Uterus (tissue), 3 donors: ENCODE measurements at regions not wholly inside any gene's neighbourhood (a gene's known extent, or its start where the extent isn't known, plus 50 kb on each side); places are given as distances from the start of the nearest gene placed in this dataset.

Experiments used
- DNase-seq, 2 donors: peaks; one replicate each; pipeline ENCODE4 v3.0.0-alpha.2; 2019 to 2020
- H3K27ac ChIP-seq, 2 donors: fragments of 200-600 bp; sonication (generic); 1 replicate in 1 of 2; 2 replicates in 1 of 2; pipeline ENCODE4 v1.5.1; 2016 to 2018
- H3K27me3 ChIP-seq, 2 donors: fragments of 200-600 bp; sonication (generic); one replicate each; pipeline ENCODE4 v1.5.1; 2018 to 2019; ENCODE audit warnings: control low read depth in 1 of 2
- H3K36me3 ChIP-seq, 2 donors: fragments of 200-600 bp; sonication (generic); one replicate each; pipeline ENCODE4 v1.5.1; 2019; ENCODE audit warnings: control low read depth in 1 of 2
- H3K4me1 ChIP-seq, 2 donors: fragments of 200-600 bp; sonication (generic); one replicate each; pipeline ENCODE4 v1.5.1; 2018 to 2019; ENCODE audit warnings: control low read depth in 1 of 2
- H3K4me3 ChIP-seq, 2 donors: fragments of 200-600 bp; sonication (generic); 1 replicate in 1 of 2; 2 replicates in 1 of 2; pipeline ENCODE4 v1.5.1; 2018 to 2019; ENCODE audit warnings: mild to moderate bottlenecking in 1 of 2
- H3K9me3 ChIP-seq, 2 donors: fragments of 200-600 bp; sonication (generic); one replicate each; pipeline ENCODE4 v1.5.1; 2019; ENCODE audit warnings: control low read depth in 1 of 2
- POLR2A ChIP-seq, 2 donors: fragments of 450-650 bp; IDR thresholded peaks; one replicate each; pipeline ENCODE4 v1.6.1; 2016; ENCODE audit warnings: antibody characterized with exemption in 2 of 2, mild to moderate bottlenecking in 1 of 2, moderate library complexity in 1 of 2
- intact Hi-C: fragments of 100-400 bp; cut with DNase I; formaldehyde crosslinking; loops from one replicate; pipeline ENCODE4 v1.15.1; 2023; ENCODE audit warnings: low total_unique reads
- TF ChIP-seq, protein P1 (sequence below), 4 experiments: fragments of 200-600 bp in 2 of 4; fragments of 450-650 bp in 2 of 4; sonication (generic) in 2 of 4; IDR thresholded peaks; one replicate each; pipeline ENCODE4 v1.5.1; 2016 to 2019; ENCODE audit warnings: antibody characterized with exemption in 4 of 4, mild to moderate bottlenecking in 2 of 4, moderate library complexity in 1 of 4
- donor health status: DM: yes; HTN: yes; CAD: no.

DNA sequence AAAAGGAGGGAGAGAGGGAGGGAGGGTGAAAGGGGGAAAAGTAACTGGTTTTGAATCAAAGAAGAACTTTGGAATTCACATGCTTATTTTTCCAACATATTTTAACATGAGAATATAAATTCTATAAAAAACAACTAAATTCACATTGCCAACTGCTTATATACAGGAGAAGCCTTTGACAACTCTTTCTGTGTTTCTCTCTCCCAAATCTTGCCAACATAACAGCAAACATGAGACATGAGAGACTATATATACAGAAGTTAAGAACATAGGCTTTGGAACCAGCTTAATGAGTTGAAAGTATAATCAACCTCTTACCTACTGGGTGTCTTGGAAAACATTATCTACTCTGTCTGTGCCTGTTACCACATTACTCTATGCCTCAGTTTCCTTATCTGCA, 493.3 kb downstream of the RFC3 start:
- H3K36me3 ChIP-seq, result no peaks in the 10 kb centered on the region
- no peak overlapping the region for H3K27ac ChIP-seq
- no peaks in the 10 kb centered on the region for H3K4me1 ChIP-seq
- intact Hi-C loops, result no loop called here
- no peak for TF ChIP-seq POLR2A (IDR thresholded peaks at IDR 0.05)
- TF ChIP-seq, protein P1, sequence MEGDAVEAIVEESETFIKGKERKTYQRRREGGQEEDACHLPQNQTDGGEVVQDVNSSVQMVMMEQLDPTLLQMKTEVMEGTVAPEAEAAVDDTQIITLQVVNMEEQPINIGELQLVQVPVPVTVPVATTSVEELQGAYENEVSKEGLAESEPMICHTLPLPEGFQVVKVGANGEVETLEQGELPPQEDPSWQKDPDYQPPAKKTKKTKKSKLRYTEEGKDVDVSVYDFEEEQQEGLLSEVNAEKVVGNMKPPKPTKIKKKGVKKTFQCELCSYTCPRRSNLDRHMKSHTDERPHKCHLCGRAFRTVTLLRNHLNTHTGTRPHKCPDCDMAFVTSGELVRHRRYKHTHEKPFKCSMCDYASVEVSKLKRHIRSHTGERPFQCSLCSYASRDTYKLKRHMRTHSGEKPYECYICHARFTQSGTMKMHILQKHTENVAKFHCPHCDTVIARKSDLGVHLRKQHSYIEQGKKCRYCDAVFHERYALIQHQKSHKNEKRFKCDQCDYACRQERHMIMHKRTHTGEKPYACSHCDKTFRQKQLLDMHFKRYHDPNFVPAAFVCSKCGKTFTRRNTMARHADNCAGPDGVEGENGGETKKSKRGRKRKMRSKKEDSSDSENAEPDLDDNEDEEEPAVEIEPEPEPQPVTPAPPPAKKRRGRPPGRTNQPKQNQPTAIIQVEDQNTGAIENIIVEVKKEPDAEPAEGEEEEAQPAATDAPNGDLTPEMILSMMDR (IDR thresholded peaks at IDR 0.05), result no peak
- H3K9me3 ChIP-seq, result no peaks in the 10 kb centered on the region
- H3K4me3 ChIP-seq, result no peak overlapping the region
- no peak for DNase-seq
- H3K27me3 ChIP-seq, result no peaks in the 10 kb centered on the region

DNA sequence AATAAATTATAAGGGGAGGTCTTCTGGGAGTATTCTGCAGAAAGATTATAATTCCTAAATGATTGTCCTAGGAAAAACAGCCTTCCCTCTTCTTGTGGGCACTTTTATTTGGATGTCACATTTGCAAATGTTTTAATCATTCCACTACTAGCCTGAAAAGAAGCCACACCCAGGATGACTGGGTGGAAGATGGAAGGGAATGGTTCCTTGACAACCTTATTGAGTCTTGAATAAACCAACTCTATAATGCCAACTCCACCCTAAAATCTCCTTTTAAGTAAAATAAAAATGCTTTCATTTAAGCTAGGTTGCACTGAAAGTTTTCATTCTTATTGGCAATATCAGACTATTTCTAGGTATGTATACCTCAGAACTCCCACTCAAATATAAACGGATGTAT, 494.6 kb downstream of the RFC3 start:
- intact Hi-C loops, result no loop called here
- Histone ChIP-seq H3K36me3 (no peaks in the 10 kb centered on the region), H3K9me3 (no peaks in the 10 kb centered on the region), H3K4me3 (no peak overlapping the region), H3K27me3 (no peaks in the 10 kb centered on the region), H3K4me1 (no peaks in the 10 kb centered on the region), H3K27ac (no peak overlapping the region)
- TF ChIP-seq POLR2A (IDR thresholded peaks at IDR 0.05), result no peak
- TF ChIP-seq, protein P1 (IDR thresholded peaks at IDR 0.05), result no peak
- DNase-seq, result no peak

DNA sequence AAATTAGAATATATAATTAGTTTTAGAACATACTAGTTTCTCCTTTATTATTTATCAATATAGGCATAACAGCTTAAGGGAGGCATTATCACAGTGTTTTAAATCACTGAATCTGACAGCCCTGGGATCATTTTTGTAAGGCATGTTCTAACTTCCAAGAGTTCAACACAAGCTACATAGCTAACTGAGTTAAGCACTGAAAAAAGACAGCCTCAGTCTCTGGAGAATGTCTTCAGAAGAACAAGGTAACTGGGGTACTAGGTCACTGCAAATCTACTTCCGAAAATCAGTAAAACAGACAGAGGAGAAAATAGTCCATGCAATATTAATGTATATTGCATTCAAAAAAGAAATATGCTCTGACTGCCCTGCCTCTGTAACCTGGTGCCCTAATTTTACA, 502.1 kb downstream of the RFC3 start:
- Histone ChIP-seq H3K27me3 (no peaks in the 10 kb centered on the region), H3K36me3 (no peaks in the 10 kb centered on the region), H3K4me3 (no peak overlapping the region), H3K4me1 (no peaks in the 10 kb centered on the region), H3K27ac (no peak overlapping the region), H3K9me3 (no peaks in the 10 kb centered on the region)
- TF ChIP-seq, protein P1 (IDR thresholded peaks at IDR 0.05), result no peak
- no peak for TF ChIP-seq POLR2A (IDR thresholded peaks at IDR 0.05)
- DNase-seq, result no peak
- intact Hi-C loops, result no loop called here

DNA sequence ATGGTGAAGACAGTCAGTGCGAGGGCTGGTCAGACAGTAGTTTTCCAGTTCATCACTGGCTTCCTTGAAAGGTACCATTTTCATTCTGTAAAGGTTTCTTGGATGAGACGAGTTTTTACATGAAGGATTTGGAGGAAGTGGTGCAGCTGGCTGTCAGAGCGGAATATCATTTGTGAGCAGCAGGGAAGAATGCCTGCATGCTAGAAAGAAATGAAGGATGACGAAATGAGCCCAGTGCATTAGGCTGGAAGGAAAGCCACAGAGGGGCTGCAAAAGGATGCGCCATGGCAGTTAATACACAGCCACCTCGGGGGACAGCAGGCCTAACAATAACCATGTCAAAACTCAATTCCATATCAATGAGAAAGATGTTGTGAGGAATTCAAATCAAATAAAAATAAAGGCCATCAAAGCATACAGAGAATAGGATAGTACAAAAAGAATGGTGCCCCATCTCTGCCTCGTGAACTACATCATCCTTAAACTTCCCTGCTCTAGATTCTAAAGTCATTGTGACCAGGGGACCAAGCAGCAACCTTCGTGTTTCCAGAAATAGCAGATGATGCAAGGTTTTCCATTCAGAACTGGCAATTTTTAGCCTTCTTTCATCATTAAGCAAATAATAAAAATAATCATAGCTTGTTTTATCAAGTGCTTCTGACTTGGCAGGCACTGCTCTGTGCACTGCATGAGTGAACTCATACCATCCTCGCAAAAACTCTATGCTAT, 504.2 kb downstream of the RFC3 start:
- no peak overlapping the region for H3K27ac ChIP-seq
- intact Hi-C loops, result no loop called here
- no peak for DNase-seq

DNA sequence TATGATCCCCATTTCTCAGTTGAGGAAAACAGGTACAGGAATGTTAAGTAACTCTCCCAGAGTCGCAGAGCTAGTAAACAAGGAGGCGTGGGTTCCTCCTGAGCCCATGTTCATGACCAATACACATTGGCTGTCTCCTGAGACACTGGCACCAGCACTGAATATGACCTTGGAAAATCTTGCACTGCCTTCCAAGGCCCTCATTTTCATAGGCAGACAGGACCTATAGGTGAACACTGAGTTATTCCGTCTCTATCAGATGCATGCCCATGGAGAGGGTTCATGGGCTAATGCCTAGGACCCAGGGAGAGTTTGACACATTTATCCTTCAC, 504.8 kb downstream of the RFC3 start:
- no peak for DNase-seq
- TF ChIP-seq, protein P1 (IDR thresholded peaks at IDR 0.05), result no peak
- TF ChIP-seq POLR2A (IDR thresholded peaks at IDR 0.05), result no peak
- no peak overlapping the region for H3K4me3 ChIP-seq
- no peak overlapping the region for H3K27ac ChIP-seq
- no peaks in the 10 kb centered on the region for H3K4me1 ChIP-seq
- no peaks in the 10 kb centered on the region for H3K9me3 ChIP-seq
- H3K36me3 ChIP-seq, result no peaks in the 10 kb centered on the region
- no peaks in the 10 kb centered on the region for H3K27me3 ChIP-seq
- intact Hi-C loops, result no loop called here

More for the DNA sequence above, 504.2 kb downstream of the RFC3 start:
- H3K27me3 ChIP-seq, result no peaks in the 10 kb centered on the region
- no peak for TF ChIP-seq POLR2A (IDR thresholded peaks at IDR 0.05)
- TF ChIP-seq, protein P1 (IDR thresholded peaks at IDR 0.05), result no peak
- H3K36me3 ChIP-seq, result no peaks in the 10 kb centered on the region
- H3K9me3 ChIP-seq, result no peaks in the 10 kb centered on the region
- no peak overlapping the region for H3K4me3 ChIP-seq
- no peaks in the 10 kb centered on the region for H3K4me1 ChIP-seq
